ENCODE measurements at regions not wholly inside any gene's neighbourhood (a gene's known extent, or its start where the extent isn't known, plus 50 kb on each side); places are given as distances from the start of the nearest gene placed in this dataset.

DNA sequence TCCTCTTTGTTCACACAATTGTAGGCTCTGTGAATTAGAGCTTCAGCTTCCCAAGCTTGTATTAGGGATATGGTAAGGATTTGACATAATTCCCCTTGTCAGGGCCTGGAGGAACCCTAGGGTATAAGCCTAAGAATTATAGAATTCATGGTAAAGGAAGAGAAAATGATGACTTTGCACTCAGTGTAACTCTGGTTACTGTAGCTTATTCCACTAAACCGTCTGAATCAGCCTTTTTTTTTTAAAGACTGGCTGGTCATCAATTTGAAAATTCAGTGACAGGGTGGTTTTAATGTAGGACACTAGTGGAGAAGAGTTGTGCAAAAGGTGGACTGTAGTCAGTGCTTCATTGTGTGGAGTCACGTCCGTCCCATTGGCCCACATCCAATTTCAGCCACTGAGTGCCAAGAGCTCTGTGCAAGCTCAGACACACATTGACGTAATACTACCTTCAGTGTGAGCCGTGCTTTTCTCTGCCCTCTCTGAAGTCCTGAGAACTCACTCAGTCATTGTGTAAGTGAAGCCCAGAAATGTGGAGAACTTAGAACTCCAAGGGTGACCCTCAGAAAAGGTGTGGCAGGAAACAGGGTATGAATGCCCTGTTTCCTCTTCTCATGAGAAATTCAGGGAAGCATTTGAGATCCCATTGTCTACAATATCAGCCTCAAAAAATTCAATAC lies 449.8 kb downstream of the C4orf33 start:
- Histone ChIP-seq H4K20me1 (replicated peaks; ENCODE audit: control insufficient read depth, insufficient read depth, low read length) (no peaks in the 10 kb centered on the region), H3K9me3 (replicated peaks; ENCODE audit: control insufficient read depth, insufficient read depth, low read depth, low read length) (no peaks in the 10 kb centered on the region), H3K4me2 (ENCODE audit: insufficient read depth, low read length) (no peak overlapping the region), H3K9ac (ENCODE audit: insufficient read depth in 1 of 2, low read depth in 2 of 2, low read length in 2 of 2) (no peak overlapping the region), H3K9me1 (ENCODE audit: control insufficient read depth, insufficient read depth, low read length) (no peaks in the 10 kb centered on the region), H3K4me1 (replicated peaks in 1 of 2; ENCODE audit: control insufficient read depth in 2 of 2, insufficient read depth in 2 of 2, low read length in 2 of 2) (no peaks in the 10 kb centered on the region), H3K27ac (ENCODE audit: extremely low read depth, low read depth, low read length) (no peak overlapping the region), H3K4me3 (no peak overlapping the region), H2AFZ (ENCODE audit: low read depth, low read length) (no peak overlapping the region), H3K79me2 (ENCODE audit: control insufficient read depth, insufficient read depth, low read length) (no peaks in the 10 kb centered on the region), H3K36me3 (ENCODE audit: control insufficient read depth, insufficient read depth, low read length) (no peaks in the 10 kb centered on the region), H3K27me3 (ENCODE audit: control insufficient read depth in 2 of 2, insufficient read depth in 2 of 2, low read length in 2 of 2) (no peaks in the 10 kb centered on the region)
- CTCF ChIA-PET (ENCODE audit: low intra/inter-chr PET ratio), result no interaction called here
- under 1% methylated on average over 5 of the region's 5 CpGs for WGBS (ENCODE audit: insufficient coverage, low coverage, missing lambda C conversion rate)
- no peak for FAIRE-seq
- TF ChIP-seq TCF7L2 (IDR thresholded peaks at IDR 0.05; ENCODE audit: low read depth, low read length), result no peak
- no peak for TF ChIP-seq RB1 (IDR thresholded peaks at IDR 0.05; ENCODE audit: low read depth)
- peak; percentile 8; the same call in 1 of the 2 replicates for TF ChIP-seq ZNF316 (IDR thresholded peaks at IDR 0.05)
- no peak for TF ChIP-seq ZNF174 (CRISPR knock-in tag; IDR thresholded peaks at IDR 0.05)
- TF ChIP-seq MCM3 (IDR thresholded peaks at IDR 0.05), result no peak
- no peak for ATAC-seq
- intact Hi-C loops (cut with micrococcal nuclease), result no loop called here
- in situ Hi-C loops (cut with MboI), result no loop called here
- no TSS peak for BruUV-seq (replicated peaks)
- no peak for DNase-seq (ENCODE audit: extremely low read depth in 1 of 4, low spot score in 3 of 4)
- POLR2A ChIA-PET, result no interaction called here

DNA sequence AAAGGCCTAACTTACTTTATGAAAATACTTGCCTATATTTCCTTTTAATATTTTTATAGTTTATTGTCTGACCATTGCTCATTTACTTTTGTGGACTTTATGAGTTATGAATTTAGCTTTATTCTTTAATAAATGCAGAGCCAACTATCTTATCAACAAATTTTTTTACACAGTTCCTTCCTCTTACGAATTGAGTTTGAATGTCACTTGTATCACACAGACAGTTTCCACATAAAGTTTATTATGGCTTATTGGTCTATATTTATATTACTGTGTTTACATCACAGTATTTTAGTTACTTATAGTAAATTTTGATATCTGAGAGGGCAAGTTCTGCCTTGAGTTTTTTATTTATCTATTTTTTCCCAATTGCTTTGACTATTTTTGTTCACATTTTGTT lies 450.6 kb downstream of the C4orf33 start:
- intact Hi-C loops (cut with micrococcal nuclease) (no loop called here), in situ Hi-C loops (cut with MboI) (no loop called here)
- ATAC-seq, result no peak
- TF ChIP-seq NR2C2 (CRISPR knock-in tag; IDR thresholded peaks at IDR 0.05) (no peak), NR2C2 (tag; IDR thresholded peaks at IDR 0.05) (no peak), ETS2 (tag; IDR thresholded peaks at IDR 0.05; ENCODE audit: borderline replicate concordance, poor library complexity, severe bottlenecking) (no peak), CAMTA2 (CRISPR knock-in tag; conservative IDR thresholded peaks at IDR 0.05) (no peak), ZNF79 (CRISPR knock-in tag; IDR thresholded peaks at IDR 0.05; ENCODE audit: low read depth) (no peak), SOX6 (IDR thresholded peaks at IDR 0.05) (no peak), L3MBTL2 (IDR thresholded peaks at IDR 0.05) (no peak), EGR1 (conservative IDR thresholded peaks at IDR 0.05) (no peak), ZNF239 (CRISPR knock-in tag; IDR thresholded peaks at IDR 0.05) (no peak), HDAC8 (tag; IDR thresholded peaks at IDR 0.05) (no peak), ZNF764 (CRISPR knock-in tag; IDR thresholded peaks at IDR 0.05; ENCODE audit: low read depth) (no peak), ASH1L (IDR thresholded peaks at IDR 0.05; ENCODE audit: borderline replicate concordance, low read depth, partially characterized antibody) (no peak), ZNF586 (CRISPR knock-in tag; conservative IDR thresholded peaks at IDR 0.05) (no peak)
- Histone ChIP-seq H3K4me2 (ENCODE audit: insufficient read depth, low read length) (no peak overlapping the region), H3K79me2 (ENCODE audit: control insufficient read depth, insufficient read depth, low read length) (no peaks in the 10 kb centered on the region), H3K9me1 (ENCODE audit: control insufficient read depth, insufficient read depth, low read length) (no peaks in the 10 kb centered on the region), H3K4me1 (replicated peaks in 1 of 2; ENCODE audit: control insufficient read depth in 2 of 2, insufficient read depth in 2 of 2, low read length in 2 of 2) (no peaks in the 10 kb centered on the region), H3K4me3 (no peak overlapping the region), H3K9me3 (replicated peaks; ENCODE audit: control insufficient read depth, insufficient read depth, low read depth, low read length) (no peaks in the 10 kb centered on the region), H2AFZ (ENCODE audit: low read depth, low read length) (no peak overlapping the region), H4K20me1 (replicated peaks; ENCODE audit: control insufficient read depth, insufficient read depth, low read length) (no peaks in the 10 kb centered on the region), H3K27ac (ENCODE audit: extremely low read depth, low read depth, low read length) (no peak overlapping the region), H3K9ac (ENCODE audit: insufficient read depth in 1 of 2, low read depth in 2 of 2, low read length in 2 of 2) (no peak overlapping the region), H3K27me3 (ENCODE audit: control insufficient read depth in 2 of 2, insufficient read depth in 2 of 2, low read length in 2 of 2) (no peaks in the 10 kb centered on the region), H3K36me3 (ENCODE audit: control insufficient read depth, insufficient read depth, low read length) (no peaks in the 10 kb centered on the region)
- WGBS (ENCODE audit: insufficient coverage, low coverage, missing lambda C conversion rate), result 0% methylated on average over 1 of the region's 1 CpG
- ChIA-PET CTCF (ENCODE audit: low intra/inter-chr PET ratio) (no interaction called here), POLR2A (no interaction called here)
- DNase-seq (ENCODE audit: extremely low read depth in 1 of 4, low spot score in 3 of 4), result no peak
- no peak for FAIRE-seq
- BruUV-seq (replicated peaks), result no TSS peak
